Peyer's patch (tissue), 4 donors: ENCODE measurements at regions not wholly inside any gene's neighbourhood (a gene's known extent, or its start where the extent isn't known, plus 50 kb on each side); places are given as distances from the start of the nearest gene placed in this dataset.

ENCODE experiments used
- POLR2A ChIP-seq, 2 donors: fragments of 450-650 bp; IDR thresholded peaks; one replicate each; pipeline ENCODE4 v1.5.1; 2017; ENCODE audit warnings: antibody characterized with exemption in 2 of 2, mild to moderate bottlenecking in 2 of 2, moderate library complexity in 2 of 2
- TF ChIP-seq, protein P1 (sequence below), 6 experiments: fragments of 450-650 bp in 4 of 6; fragments of 200-600 bp in 2 of 6; sonication (generic) in 1 of 6; IDR thresholded peaks; one replicate each; pipeline ENCODE4 v1.5.1; 2017 to 2019; ENCODE audit warnings: antibody characterized with exemption in 6 of 6, mild to moderate bottlenecking in 3 of 6, moderate library complexity in 1 of 6

GRCh38 chr4:174141876-174142275 lies 141.6 kb downstream of the FBXO8 start:
- TF ChIP-seq, protein P1, sequence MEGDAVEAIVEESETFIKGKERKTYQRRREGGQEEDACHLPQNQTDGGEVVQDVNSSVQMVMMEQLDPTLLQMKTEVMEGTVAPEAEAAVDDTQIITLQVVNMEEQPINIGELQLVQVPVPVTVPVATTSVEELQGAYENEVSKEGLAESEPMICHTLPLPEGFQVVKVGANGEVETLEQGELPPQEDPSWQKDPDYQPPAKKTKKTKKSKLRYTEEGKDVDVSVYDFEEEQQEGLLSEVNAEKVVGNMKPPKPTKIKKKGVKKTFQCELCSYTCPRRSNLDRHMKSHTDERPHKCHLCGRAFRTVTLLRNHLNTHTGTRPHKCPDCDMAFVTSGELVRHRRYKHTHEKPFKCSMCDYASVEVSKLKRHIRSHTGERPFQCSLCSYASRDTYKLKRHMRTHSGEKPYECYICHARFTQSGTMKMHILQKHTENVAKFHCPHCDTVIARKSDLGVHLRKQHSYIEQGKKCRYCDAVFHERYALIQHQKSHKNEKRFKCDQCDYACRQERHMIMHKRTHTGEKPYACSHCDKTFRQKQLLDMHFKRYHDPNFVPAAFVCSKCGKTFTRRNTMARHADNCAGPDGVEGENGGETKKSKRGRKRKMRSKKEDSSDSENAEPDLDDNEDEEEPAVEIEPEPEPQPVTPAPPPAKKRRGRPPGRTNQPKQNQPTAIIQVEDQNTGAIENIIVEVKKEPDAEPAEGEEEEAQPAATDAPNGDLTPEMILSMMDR (IDR thresholded peaks at IDR 0.05): no peak
- no peak for TF ChIP-seq POLR2A (IDR thresholded peaks at IDR 0.05)
